ENCODE measurements at regions not wholly inside any gene's neighbourhood (a gene's known extent, or its start where the extent isn't known, plus 50 kb on each side); places are given as distances from the start of the nearest gene placed in this dataset.

- ChIA-PET CTCF (no interaction called here), POLR2A (no interaction called here)
- BruUV-seq (replicated peaks): no TSS peak
- Histone ChIP-seq H3K4me1 (ENCODE audit: control insufficient read depth, insufficient read depth, low read length) (no peaks in the 10 kb centered on the region), H3K27ac (ENCODE audit: low read length) (no peak overlapping the region), H3K4me3 (ENCODE audit: low read depth in 2 of 2, low read length in 2 of 2) (no peak overlapping the region), H3K9me3 (ENCODE audit: control insufficient read depth, insufficient read depth, low read depth, low read length) (no peaks in the 10 kb centered on the region), H3K36me3 (ENCODE audit: control insufficient read depth, insufficient read depth, low read length) (no peaks in the 10 kb centered on the region), H3K27me3 (ENCODE audit: control insufficient read depth, insufficient read depth, low read length) (no peaks in the 10 kb centered on the region)
- in situ Hi-C loops (cut with HindIII; ENCODE audit: low pct_unique_long_range_greater_than_20kb, low sequenced_read_pairs): no loop called here
- TF ChIP-seq SIN3A (IDR thresholded peaks at IDR 0.05; ENCODE audit: borderline replicate concordance, insufficient read depth, low read depth, low read length): no peak
- TF ChIP-seq CTCF (IDR thresholded peaks at IDR 0.05): no peak
- no peak for TF ChIP-seq TCF7L2 (IDR thresholded peaks at IDR 0.05; ENCODE audit: low read depth, low read length)
- TF ChIP-seq REST (IDR thresholded peaks at IDR 0.05; ENCODE audit: insufficient read depth in 1 of 2, low read depth in 2 of 2, low read length in 1 of 2): no peak
- no peak for TF ChIP-seq POLR2AphosphoS5 (IDR thresholded peaks at IDR 0.05; ENCODE audit: low read depth, low read length)
- ATAC-seq: no peak
- intact Hi-C loops (cut with micrococcal nuclease; ENCODE audit: unreplicated experiment): no loop called here
- DNase-seq (ENCODE audit: low read depth, low spot score): no peak
Observed at GRCh38 chr14:82445810-82446570, 912.3 kb upstream of the SEL1L start.

- POLR2A ChIA-PET: no interaction called here
- H3K27ac ChIP-seq (ENCODE audit: low read length): no peak overlapping the region
- no peaks in the 10 kb centered on the region for H3K27me3 ChIP-seq (ENCODE audit: control insufficient read depth, insufficient read depth, low read length)
- CTCF ChIA-PET: no interaction called here
- no peak overlapping the region for H3K4me3 ChIP-seq (ENCODE audit: low read depth in 2 of 2, low read length in 2 of 2)
- intact Hi-C loops (cut with micrococcal nuclease; ENCODE audit: unreplicated experiment): no loop called here
- DNase-seq (ENCODE audit: low read depth, low spot score) (no peak), ATAC-seq (no peak)
- BruUV-seq (replicated peaks): no TSS peak
- H3K36me3 ChIP-seq (ENCODE audit: control insufficient read depth, insufficient read depth, low read length): no peaks in the 10 kb centered on the region
- H3K4me1 ChIP-seq (ENCODE audit: control insufficient read depth, insufficient read depth, low read length): no peaks in the 10 kb centered on the region
- in situ Hi-C loops (cut with HindIII; ENCODE audit: low pct_unique_long_range_greater_than_20kb, low sequenced_read_pairs): no loop called here
- TF ChIP-seq SIN3A (IDR thresholded peaks at IDR 0.05; ENCODE audit: borderline replicate concordance, insufficient read depth, low read depth, low read length): no peak
- no peak for TF ChIP-seq CTCF (IDR thresholded peaks at IDR 0.05)
- no peak for TF ChIP-seq REST (IDR thresholded peaks at IDR 0.05; ENCODE audit: insufficient read depth in 1 of 2, low read depth in 2 of 2, low read length in 1 of 2)
- TF ChIP-seq POLR2AphosphoS5 (IDR thresholded peaks at IDR 0.05; ENCODE audit: low read depth, low read length): no peak
- no peaks in the 10 kb centered on the region for H3K9me3 ChIP-seq (ENCODE audit: control insufficient read depth, insufficient read depth, low read depth, low read length)
Observed at GRCh38 chr14:82447586-82447985, 913.9 kb upstream of the SEL1L start.
